ENCODE measurements at regions not wholly inside any gene's neighbourhood (a gene's known extent, or its start where the extent isn't known, plus 50 kb on each side); places are given as distances from the start of the nearest gene placed in this dataset.

GRCh38 chr1:83574791-83575190 is 424.1 kb downstream of the TTLL7 start:
- WGBS, 5 donors, result 57 to 78% (median 65%) methylated on average over 2 of the region's 2 CpGs
- H3K4me1 ChIP-seq, result no peaks in the 10 kb centered on the region
- TF ChIP-seq POLR2A (IDR thresholded peaks at IDR 0.05) (no peak), EP300 (IDR thresholded peaks at IDR 0.05) (no peak), CTCF (IDR thresholded peaks at IDR 0.05) (no peak), POLR2AphosphoS5 (IDR thresholded peaks at IDR 0.05) (no peak)
- H3K36me3 ChIP-seq, result no peaks in the 10 kb centered on the region
- intact Hi-C loops (cut with DNase I; ENCODE audit: low total_unique reads), result no loop called here
- no peaks in the 10 kb centered on the region for H3K9me3 ChIP-seq
- no peak overlapping the region for H3K27ac ChIP-seq
- H3K27me3 ChIP-seq, result no peaks in the 10 kb centered on the region
- no peak overlapping the region for H3K4me3 ChIP-seq
- no peak for DNase-seq

GRCh38 chr1:83573776-83574175 is 425.2 kb downstream of the TTLL7 start:
- Histone ChIP-seq H3K27me3 (no peaks in the 10 kb centered on the region), H3K4me1 (no peaks in the 10 kb centered on the region), H3K4me3 (no peak overlapping the region), H3K36me3 (no peaks in the 10 kb centered on the region), H3K9me3 (no peaks in the 10 kb centered on the region), H3K27ac (no peak overlapping the region)
- TF ChIP-seq EP300 (IDR thresholded peaks at IDR 0.05) (no peak), POLR2AphosphoS5 (IDR thresholded peaks at IDR 0.05) (no peak), CTCF (IDR thresholded peaks at IDR 0.05) (no peak), POLR2A (IDR thresholded peaks at IDR 0.05) (no peak)
- intact Hi-C loops (cut with DNase I; ENCODE audit: low total_unique reads), result no loop called here
- WGBS, 5 donors, result 57 to 80% (median 79%) methylated on average over 2 of the region's 2 CpGs
- no peak for DNase-seq

GRCh38 chr1:83571536-83571935 is 427.4 kb downstream of the TTLL7 start:
- intact Hi-C loops (cut with DNase I; ENCODE audit: low total_unique reads), result no loop called here

GRCh38 chr1:83561346-83561745 is 437.6 kb downstream of the TTLL7 start:
- WGBS, 5 donors, result 87 to 96% (median 92%) methylated on average over 2 of the region's 2 CpGs
- Histone ChIP-seq H3K36me3 (no peaks in the 10 kb centered on the region), H3K4me3 (no peak overlapping the region), H3K9me3 (no peaks in the 10 kb centered on the region), H3K4me1 (no peaks in the 10 kb centered on the region), H3K27ac (no peak overlapping the region), H3K27me3 (no peaks in the 10 kb centered on the region)
- intact Hi-C loops (cut with DNase I; ENCODE audit: low total_unique reads), result no loop called here
- TF ChIP-seq EP300 (IDR thresholded peaks at IDR 0.05), result no peak
- TF ChIP-seq POLR2A (IDR thresholded peaks at IDR 0.05), result no peak
- TF ChIP-seq POLR2AphosphoS5 (IDR thresholded peaks at IDR 0.05), result no peak
- no peak for TF ChIP-seq CTCF (IDR thresholded peaks at IDR 0.05)
- DNase-seq, result no peak

More at GRCh38 chr1:83571536-83571935, 427.4 kb downstream of the TTLL7 start:
- H3K27ac ChIP-seq, result no peak overlapping the region
- no peaks in the 10 kb centered on the region for H3K27me3 ChIP-seq
- H3K36me3 ChIP-seq, result no peaks in the 10 kb centered on the region
- no peaks in the 10 kb centered on the region for H3K4me1 ChIP-seq
- DNase-seq, result no peak
- no peaks in the 10 kb centered on the region for H3K9me3 ChIP-seq
- no peak overlapping the region for H3K4me3 ChIP-seq
- WGBS, 5 donors, result 74 to 89% (median 87%) methylated on average over 3 of the region's 3 CpGs
- TF ChIP-seq POLR2A (IDR thresholded peaks at IDR 0.05), result no peak
- TF ChIP-seq EP300 (IDR thresholded peaks at IDR 0.05), result no peak
- TF ChIP-seq CTCF (IDR thresholded peaks at IDR 0.05), result no peak
- no peak for TF ChIP-seq POLR2AphosphoS5 (IDR thresholded peaks at IDR 0.05)

All from stomach (tissue), 8 donors.